H1 (cell line): ENCODE measurements at regions not wholly inside any gene's neighbourhood (a gene's known extent, or its start where the extent isn't known, plus 50 kb on each side); places are given as distances from the start of the nearest gene placed in this dataset.

Experiments used
- CHD7 ChIP-seq: fragments of 300-600 bp; sonication (generic); IDR thresholded peaks from 2 replicates; pipeline ENCODE4 v1.7.1; 2012; ENCODE audit warnings: low read length, moderate library complexity, mild to moderate bottlenecking, inconsistent platforms; ENCODE audit not compliant: insufficient replicate concordance
- CREB1 ChIP-seq: IDR thresholded peaks from 2 replicates; pipeline ENCODE4 v1.6.1; 2012; ENCODE audit warnings: inconsistent platforms
- EP300 ChIP-seq, 2 experiments: IDR thresholded peaks; 1 replicate in 1 of 2; 2 replicates in 1 of 2; pipeline ENCODE4 v1.6.1; 2011 to 2012; ENCODE audit warnings: low read depth in 2 of 2, low read length in 2 of 2, mild to moderate bottlenecking in 2 of 2, borderline replicate concordance in 1 of 2, inconsistent platforms in 1 of 2, moderate library complexity in 1 of 2
- PHF8 ChIP-seq: fragments of 200-600 bp; sonication (generic); conservative IDR thresholded peaks from 2 replicates; pipeline ENCODE4 v1.7.1; 2012; ENCODE audit warnings: low read depth, mild to moderate bottlenecking, inconsistent platforms, low read length, moderate library complexity
- RAD21 ChIP-seq, 2 experiments: IDR thresholded peaks in 1 of 2; conservative IDR thresholded peaks in 1 of 2; 2 replicates each; pipeline ENCODE4 v1.6.1; 2011; ENCODE audit warnings: low read depth in 2 of 2, low read length in 2 of 2, improper control_type of control experiment in 1 of 2, inconsistent platforms in 1 of 2, mild to moderate bottlenecking in 1 of 2, moderate library complexity in 1 of 2
- RXRA ChIP-seq: IDR thresholded peaks from 2 replicates; pipeline ENCODE4 v1.6.1; 2011; ENCODE audit warnings: low read depth, mild to moderate bottlenecking, low read length, moderate library complexity; ENCODE audit not compliant: insufficient read depth
- SIRT6 ChIP-seq: IDR thresholded peaks from one replicate; pipeline ENCODE4 v1.7.1; 2012; ENCODE audit warnings: low read length, inconsistent platforms
- SP2 ChIP-seq: IDR thresholded peaks from 2 replicates; pipeline ENCODE4 v1.6.1; 2012; ENCODE audit warnings: mild to moderate bottlenecking, low read length, inconsistent platforms
- TCF12 ChIP-seq: IDR thresholded peaks from 2 replicates; pipeline ENCODE4 v1.6.1; 2011; ENCODE audit warnings: low read depth, mild to moderate bottlenecking, low read length
- YY1 ChIP-seq: IDR thresholded peaks from 2 replicates; pipeline ENCODE4 v1.6.1; 2011; ENCODE audit warnings: low read depth, mild to moderate bottlenecking, low read length
- ZNF274 ChIP-seq: IDR thresholded peaks from 2 replicates; pipeline ENCODE4 v1.7.0; 2012; ENCODE audit warnings: low read length, borderline replicate concordance; ENCODE audit errors: extremely low read depth

- TF ChIP-seq CHD7 (no peak), SIRT6 (no peak), RXRA (no peak), SP2 (no peak), PHF8 (no peak), YY1 (no peak), TCF12 (no peak), EP300 (IDR thresholded peaks at IDR 0.05; ENCODE audit: borderline replicate concordance in 1 of 2, low read depth in 2 of 2, low read length in 2 of 2) (no peak), CREB1 (no peak), RAD21 (IDR thresholded peaks at IDR 0.05 in 1 of 2, conservative IDR thresholded peaks at IDR 0.05 in 1 of 2; ENCODE audit: low read depth in 2 of 2, low read length in 2 of 2) (no peak), ZNF274 (no peak)
These were observed 186.2 kb downstream of the RAMP3 start (continued) for GRCh38 chr7:45343746-45344145.
